Mammary epithelial cell (primary cell): ENCODE measurements at regions not wholly inside any gene's neighbourhood (a gene's known extent, or its start where the extent isn't known, plus 50 kb on each side); places are given as distances from the start of the nearest gene placed in this dataset.

Experiments
- EZH2 ChIP-seq: IDR thresholded peaks from 2 replicates; pipeline ENCODE4 v1.6.1; 2012; ENCODE audit warnings: low read length, inconsistent platforms, borderline replicate concordance
- TF ChIP-seq, protein P1 (sequence below), 2 donors: IDR thresholded peaks in 1 of 2; conservative IDR thresholded peaks in 1 of 2; 2 replicates each; pipeline ENCODE4 v1.5.1; 2011 to 2012; ENCODE audit warnings: inconsistent platforms in 2 of 2, low read length in 2 of 2, mild to moderate bottlenecking in 2 of 2, control low read depth in 1 of 2, low read depth in 1 of 2; ENCODE audit not compliant: insufficient read depth in 1 of 2; ENCODE audit errors: extremely low read depth in 1 of 2

DNA sequence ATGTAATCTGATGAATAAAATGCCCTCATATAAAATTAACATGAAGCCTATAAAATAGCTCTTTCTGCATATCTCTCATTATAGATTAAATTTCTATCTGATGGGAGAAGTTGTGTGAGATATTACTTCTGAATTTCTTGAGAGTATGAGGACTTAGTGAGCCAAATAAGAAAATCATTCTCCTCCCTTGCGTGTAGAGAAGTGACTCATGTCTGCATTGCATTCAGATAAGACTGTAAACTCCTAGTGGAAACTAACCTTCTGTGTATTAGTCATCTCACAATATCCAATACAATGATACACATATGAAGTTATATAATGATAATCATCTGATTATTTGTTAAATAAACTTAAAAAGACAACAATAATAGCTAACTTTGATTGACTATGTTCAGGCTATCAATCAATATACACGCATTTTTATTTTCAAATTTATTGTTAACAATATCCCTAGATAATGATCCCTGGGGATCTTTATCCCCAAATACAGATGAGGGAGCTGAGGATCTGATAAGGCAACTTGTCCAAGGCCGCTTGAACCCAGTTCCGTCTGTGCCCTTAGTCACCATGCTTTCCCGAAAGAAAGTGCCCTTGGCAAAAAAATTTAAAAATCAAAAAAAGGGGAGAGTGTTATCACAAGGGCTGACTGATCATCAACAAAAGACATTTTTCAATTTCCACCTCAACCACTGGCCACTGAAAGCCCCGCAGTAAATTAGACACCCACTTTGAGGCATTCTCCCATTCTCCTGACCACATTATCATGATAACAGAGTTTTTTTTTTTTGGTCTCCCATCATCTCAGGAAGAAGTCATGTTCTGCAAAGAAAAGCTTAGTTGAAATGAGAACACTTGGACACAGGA is 189.2 kb upstream of the RASSF8 start:
- TF ChIP-seq, protein P1, sequence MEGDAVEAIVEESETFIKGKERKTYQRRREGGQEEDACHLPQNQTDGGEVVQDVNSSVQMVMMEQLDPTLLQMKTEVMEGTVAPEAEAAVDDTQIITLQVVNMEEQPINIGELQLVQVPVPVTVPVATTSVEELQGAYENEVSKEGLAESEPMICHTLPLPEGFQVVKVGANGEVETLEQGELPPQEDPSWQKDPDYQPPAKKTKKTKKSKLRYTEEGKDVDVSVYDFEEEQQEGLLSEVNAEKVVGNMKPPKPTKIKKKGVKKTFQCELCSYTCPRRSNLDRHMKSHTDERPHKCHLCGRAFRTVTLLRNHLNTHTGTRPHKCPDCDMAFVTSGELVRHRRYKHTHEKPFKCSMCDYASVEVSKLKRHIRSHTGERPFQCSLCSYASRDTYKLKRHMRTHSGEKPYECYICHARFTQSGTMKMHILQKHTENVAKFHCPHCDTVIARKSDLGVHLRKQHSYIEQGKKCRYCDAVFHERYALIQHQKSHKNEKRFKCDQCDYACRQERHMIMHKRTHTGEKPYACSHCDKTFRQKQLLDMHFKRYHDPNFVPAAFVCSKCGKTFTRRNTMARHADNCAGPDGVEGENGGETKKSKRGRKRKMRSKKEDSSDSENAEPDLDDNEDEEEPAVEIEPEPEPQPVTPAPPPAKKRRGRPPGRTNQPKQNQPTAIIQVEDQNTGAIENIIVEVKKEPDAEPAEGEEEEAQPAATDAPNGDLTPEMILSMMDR (conservative IDR thresholded peaks at IDR 0.05 in 1 of 2, IDR thresholded peaks at IDR 0.05 in 1 of 2; ENCODE audit: extremely low read depth in 1 of 2, insufficient read depth in 1 of 2, low read depth in 1 of 2, low read length in 2 of 2) = no peak
- TF ChIP-seq EZH2 = no peak
